Spleen (tissue), 7 donors: ENCODE measurements at regions not wholly inside any gene's neighbourhood (a gene's known extent, or its start where the extent isn't known, plus 50 kb on each side); places are given as distances from the start of the nearest gene placed in this dataset.

ENCODE experiments used
- POLR2A ChIP-seq, 3 donors: fragments of 450-650 bp; IDR thresholded peaks; one replicate each; pipeline ENCODE4 v1.5.1; 2017; ENCODE audit warnings: antibody characterized with exemption in 3 of 3, mild to moderate bottlenecking in 1 of 3
- POLR2AphosphoS5 ChIP-seq, 3 donors: sonication (generic); formaldehyde crosslinking; IDR thresholded peaks; one replicate each; pipeline ENCODE4 v1.5.1; 2017; ENCODE audit warnings: antibody characterized with exemption in 3 of 3
- TF ChIP-seq, protein P1 (sequence below), 11 experiments: fragments of 200-600 bp in 7 of 11; fragments of 450-650 bp in 4 of 11; sonication (generic) in 4 of 11; IDR thresholded peaks in 8 of 11; conservative IDR thresholded peaks in 3 of 11; 1 replicate in 7 of 11; 2 replicates in 4 of 11; pipeline versions ENCODE4 v1.4.0 to v1.8.0; 2016 to 2021; ENCODE audit warnings: antibody characterized with exemption in 11 of 11, inconsistent platforms in 4 of 11, mild to moderate bottlenecking in 1 of 11
- donor health status: DM: no; HTN: no; CAD: no; lungs with moderate emphysema.
- donor health status: DM: no; HTN: no; CAD: no.
- donor health status: DM: no; HTN: no; CAD: no.

GRCh38 chr3:166864473-166865467, 515.3 kb downstream of the ZBBX start:
- TF ChIP-seq POLR2AphosphoS5 (IDR thresholded peaks at IDR 0.05) (no peak), POLR2A (IDR thresholded peaks at IDR 0.05) (no peak)
- TF ChIP-seq, protein P1, sequence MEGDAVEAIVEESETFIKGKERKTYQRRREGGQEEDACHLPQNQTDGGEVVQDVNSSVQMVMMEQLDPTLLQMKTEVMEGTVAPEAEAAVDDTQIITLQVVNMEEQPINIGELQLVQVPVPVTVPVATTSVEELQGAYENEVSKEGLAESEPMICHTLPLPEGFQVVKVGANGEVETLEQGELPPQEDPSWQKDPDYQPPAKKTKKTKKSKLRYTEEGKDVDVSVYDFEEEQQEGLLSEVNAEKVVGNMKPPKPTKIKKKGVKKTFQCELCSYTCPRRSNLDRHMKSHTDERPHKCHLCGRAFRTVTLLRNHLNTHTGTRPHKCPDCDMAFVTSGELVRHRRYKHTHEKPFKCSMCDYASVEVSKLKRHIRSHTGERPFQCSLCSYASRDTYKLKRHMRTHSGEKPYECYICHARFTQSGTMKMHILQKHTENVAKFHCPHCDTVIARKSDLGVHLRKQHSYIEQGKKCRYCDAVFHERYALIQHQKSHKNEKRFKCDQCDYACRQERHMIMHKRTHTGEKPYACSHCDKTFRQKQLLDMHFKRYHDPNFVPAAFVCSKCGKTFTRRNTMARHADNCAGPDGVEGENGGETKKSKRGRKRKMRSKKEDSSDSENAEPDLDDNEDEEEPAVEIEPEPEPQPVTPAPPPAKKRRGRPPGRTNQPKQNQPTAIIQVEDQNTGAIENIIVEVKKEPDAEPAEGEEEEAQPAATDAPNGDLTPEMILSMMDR (IDR thresholded peaks at IDR 0.05 in 8 of 11, conservative IDR thresholded peaks at IDR 0.05 in 3 of 11): no peak
